Endodermal cell (in vitro differentiated cells): ENCODE measurements at regions not wholly inside any gene's neighbourhood (a gene's known extent, or its start where the extent isn't known, plus 50 kb on each side); places are given as distances from the start of the nearest gene placed in this dataset.

Experiments used
- DNase-seq: peaks from one replicate; pipeline ENCODE4 v3.0.0-alpha.2; 2017
- H3K27ac ChIP-seq: 2 replicates; pipeline ENCODE4 v1.5.1; 2013; ENCODE audit warnings: mild to moderate bottlenecking, low read depth, low read length, moderate library complexity
- H3K27me3 ChIP-seq: 2 replicates; pipeline ENCODE4 v1.6.1; 2013; ENCODE audit warnings: mild to moderate bottlenecking, low read length, moderate library complexity; ENCODE audit not compliant: insufficient read depth, control insufficient read depth, poor library complexity, severe bottlenecking
- H3K36me3 ChIP-seq: 2 replicates; pipeline ENCODE4 v1.7.0; 2013; ENCODE audit warnings: mild to moderate bottlenecking, low read length, moderate library complexity; ENCODE audit not compliant: control insufficient read depth, insufficient read depth
- H3K4me1 ChIP-seq: one replicate; pipeline ENCODE4 v1.7.0; 2013; ENCODE audit warnings: low read length; ENCODE audit not compliant: control insufficient read depth, insufficient read depth
- H3K4me3 ChIP-seq: 2 replicates; pipeline ENCODE4 v1.5.1; 2013; ENCODE audit warnings: mild to moderate bottlenecking, low read length, moderate library complexity
- H3K9ac ChIP-seq: 2 replicates; pipeline ENCODE4 v1.6.1; 2013; ENCODE audit warnings: mild to moderate bottlenecking, low read length, moderate library complexity; ENCODE audit not compliant: poor library complexity, severe bottlenecking; ENCODE audit errors: extremely low read depth
- H3K9me3 ChIP-seq: 2 replicates; pipeline ENCODE4 v1.6.1; 2013; ENCODE audit warnings: mild to moderate bottlenecking, low read length, moderate library complexity; ENCODE audit not compliant: control insufficient read depth
- H3K27ac Mint-ChIP-seq: 2 replicates; pipeline ENCODE4 v1.8.0; 2020; ENCODE audit warnings: mixed read lengths
- H3K27me3 Mint-ChIP-seq: 2 replicates; pipeline ENCODE4 v1.8.0; 2021; ENCODE audit warnings: mild to moderate bottlenecking, mixed read lengths; ENCODE audit not compliant: insufficient read depth
- H3K36me3 Mint-ChIP-seq: 2 replicates; pipeline ENCODE4 v1.8.0; 2020; ENCODE audit warnings: low read depth, mixed read lengths
- H3K4me1 Mint-ChIP-seq: 2 replicates; pipeline ENCODE4 v1.8.0; 2020; ENCODE audit warnings: mixed read lengths
- H3K4me3 Mint-ChIP-seq: 2 replicates; pipeline ENCODE4 v1.8.0; 2020; ENCODE audit warnings: mild to moderate bottlenecking, moderate library complexity, mixed read lengths
- H3K9me3 Mint-ChIP-seq: 2 replicates; pipeline ENCODE4 v1.8.0; 2020; ENCODE audit warnings: mild to moderate bottlenecking, mixed read lengths
- CTCF ChIP-seq: fragments of 200-600 bp; sonication (generic); conservative IDR thresholded peaks from 2 replicates; pipeline ENCODE4 v1.5.0; 2021; ENCODE audit warnings: antibody characterized with exemption, mild to moderate bottlenecking
- WGBS, 2 experiments: methylation state at CpG; one replicate each; pipeline versions ENCODE4 v1.1.5 to v1.1.7; 2013; ENCODE audit warnings: missing lambda C conversion rate in 2 of 2, mixed read lengths in 1 of 2; ENCODE audit not compliant: insufficient coverage in 1 of 2, insufficient read length in 1 of 2; 5-methylcytosine and 5-hydroxymethylcytosine counted together

GRCh38 chr14:60349663-60350365 lies 100.8 kb downstream of the PPM1A start:
- no peaks in the 10 kb centered on the region for H3K4me1 ChIP-seq
- Mint-ChIP-seq H3K9me3 (no peaks in the 10 kb centered on the region), H3K4me1 (peaks cover 9% of the 10 kb centered on the region), H3K4me3 (no peak overlapping the region), H3K36me3 (no peaks in the 10 kb centered on the region), H3K27ac (no peak overlapping the region), H3K27me3 (no peaks in the 10 kb centered on the region)
- H3K36me3 ChIP-seq = no peaks in the 10 kb centered on the region
- H3K27ac ChIP-seq = no peak overlapping the region
- peak; percentile 89 for TF ChIP-seq CTCF
- no peak overlapping the region for H3K9ac ChIP-seq
- DNase-seq = peak; percentile 71
- 78 to 84% methylated on average over 5 to 7 of the region's 8 CpGs for WGBS, 2 experiments
- H3K9me3 ChIP-seq = no peaks in the 10 kb centered on the region
- no peaks in the 10 kb centered on the region for H3K27me3 ChIP-seq
- no peak overlapping the region for H3K4me3 ChIP-seq

GRCh38 chr14:60350366-60350720 lies 101.3 kb downstream of the PPM1A start:
- peaks cover 9% of the 10 kb centered on the region for H3K4me1 Mint-ChIP-seq
- 34 to 52% methylated on average over 5 of the region's 5 CpGs for WGBS, 2 experiments
- no peak overlapping the region for H3K9ac ChIP-seq
- H3K4me3 Mint-ChIP-seq = no peak overlapping the region
- no peaks in the 10 kb centered on the region for H3K27me3 ChIP-seq
- H3K36me3 ChIP-seq = no peaks in the 10 kb centered on the region
- H3K4me3 ChIP-seq = no peak overlapping the region
- H3K27me3 Mint-ChIP-seq = no peaks in the 10 kb centered on the region
- H3K9me3 ChIP-seq = no peaks in the 10 kb centered on the region
- H3K27ac Mint-ChIP-seq = no peak overlapping the region
- no peaks in the 10 kb centered on the region for H3K4me1 ChIP-seq
- no peaks in the 10 kb centered on the region for H3K9me3 Mint-ChIP-seq
- no peaks in the 10 kb centered on the region for H3K36me3 Mint-ChIP-seq
- no peak overlapping the region for H3K27ac ChIP-seq
- no peak for TF ChIP-seq CTCF
- peak; percentile 60 for DNase-seq

- Histone ChIP-seq H3K27ac (no peak overlapping the region), H3K4me1 (peaks cover 5% of the 10 kb centered on the region), H3K9ac (no peak overlapping the region), H3K27me3 (no peaks in the 10 kb centered on the region), H3K4me3 (no peak overlapping the region), H3K9me3 (no peaks in the 10 kb centered on the region), H3K36me3 (no peaks in the 10 kb centered on the region)
- WGBS, 2 experiments = 77 to 84% methylated on average over 2 to 4 of the region's 4 CpGs
- Mint-ChIP-seq H3K27ac (no peak overlapping the region), H3K9me3 (no peaks in the 10 kb centered on the region), H3K4me3 (no peak overlapping the region), H3K36me3 (no peaks in the 10 kb centered on the region), H3K4me1 (peaks cover 24% of the 10 kb centered on the region), H3K27me3 (no peaks in the 10 kb centered on the region)
- no peak for TF ChIP-seq CTCF
- DNase-seq = no peak
Observed at GRCh38 chr14:60353420-60353819, 104.4 kb downstream of the PPM1A start.
